HG02870 (cell line): ENCODE measurements at regions not wholly inside any gene's neighbourhood (a gene's known extent, or its start where the extent isn't known, plus 50 kb on each side); places are given as distances from the start of the nearest gene placed in this dataset.

Experiments
- ATAC-seq: cut with Tn5 transposase; IDR thresholded peaks from one replicate; pipeline ENCODE4 v1.9.1; 2021; ENCODE audit warnings: mild to moderate bottlenecking, moderate library complexity; ENCODE audit not compliant: unreplicated experiment

DNA sequence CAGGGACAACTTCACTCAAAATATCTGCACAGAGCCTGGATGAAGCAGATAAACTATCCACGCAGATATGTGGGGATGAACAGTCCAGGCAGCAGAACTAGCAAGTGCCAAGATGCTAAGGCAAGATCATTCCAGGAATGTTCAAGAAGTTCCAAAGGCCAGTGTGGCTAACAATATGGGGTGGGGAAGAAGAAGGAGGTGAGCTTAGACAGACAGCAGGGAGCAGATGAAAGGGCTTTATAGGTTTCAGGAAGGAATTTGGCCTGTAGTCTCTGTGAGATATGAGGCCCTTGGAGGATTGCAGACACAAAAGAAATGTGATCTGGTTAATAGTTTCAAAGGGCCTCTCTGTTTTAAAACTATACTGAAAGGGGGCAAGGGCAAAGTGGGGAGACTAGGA lies 63.5 kb upstream of the PPM1H start:
- ATAC-seq = no peak

DNA sequence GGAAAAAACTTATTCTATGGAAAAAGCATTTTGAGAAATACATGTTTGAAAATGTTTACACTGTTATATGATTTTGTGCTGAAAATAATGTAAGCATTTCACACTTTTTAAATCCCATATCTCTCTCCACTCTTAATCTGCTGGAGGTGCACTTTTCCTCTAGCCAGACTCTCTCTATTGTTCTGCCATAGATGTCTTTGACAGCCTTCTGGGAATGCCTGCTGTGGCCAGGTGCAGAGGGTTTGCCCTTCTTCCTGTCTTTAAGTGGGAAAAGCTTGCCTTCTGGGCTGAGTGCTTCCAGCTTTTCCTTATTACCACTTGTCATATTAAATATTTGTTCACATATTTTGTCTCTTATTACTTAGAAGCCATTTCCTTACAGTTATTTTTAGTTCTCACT lies 60.1 kb upstream of the PPM1H start:
- ATAC-seq = no peak

DNA sequence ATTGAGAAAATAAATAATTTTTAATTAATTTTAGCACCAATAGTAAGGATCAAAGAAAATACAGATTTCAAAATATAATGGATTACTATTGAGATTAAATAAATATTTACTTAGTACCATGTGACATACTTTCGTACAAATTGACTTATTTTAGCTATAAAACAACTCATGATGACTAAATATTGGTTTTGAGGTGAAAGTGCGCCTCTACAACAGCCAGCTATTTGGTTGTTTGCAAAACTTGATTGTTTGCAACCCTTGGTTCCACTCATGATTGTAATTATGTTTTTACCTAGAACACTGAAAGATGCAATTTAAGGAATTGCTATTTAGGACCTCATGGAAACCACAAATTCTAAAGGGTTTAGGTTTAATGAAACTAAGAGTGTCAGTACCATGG lies 51.9 kb upstream of the PPM1H start:
- ATAC-seq = no peak
